K562 (cell line): ENCODE measurements at regions not wholly inside any gene's neighbourhood (a gene's known extent, or its start where the extent isn't known, plus 50 kb on each side); places are given as distances from the start of the nearest gene placed in this dataset.

Source experiments
- ATAC-seq: fragments of 200-7000 bp; cut with Tn5 transposase; 3 replicates; pipeline ENCODE4 v1.9.1; 2020; ENCODE audit warnings: moderate library complexity
- BruUV-seq: library from RNA; stranded (reverse); fragments of 400-500 nt; replicated peaks from 2 replicates; lab custom pipeline; 2021; lab: Mats Ljungman, UMichigan
- CTCF ChIA-PET: fragments of 300-600 bp; formaldehyde crosslinking; extraction: SDS; loops from one replicate; lab custom pipeline; 2021; ENCODE audit warnings: low intra/inter-chr PET ratio; lab: Yijun Ruan, JAX
- POLR2A ChIA-PET: fragments of 300-600, 350-650 bp; sonication (Branson Sonifier 250); formaldehyde crosslinking; extraction: SDS; loops from one replicate; lab custom pipeline; 2021; ENCODE audit warnings: antibody characterized with exemption, inconsistent platforms; lab: Yijun Ruan, JAX
- DNase-seq, 4 experiments: peaks; one replicate each; pipeline versions ENCODE4 v3.0.0 to v3.0.0-alpha.2; 2011 to 2018; ENCODE audit warnings: low spot score in 3 of 4, mixed read lengths in 3 of 4; ENCODE audit errors: extremely low read depth in 1 of 4
- FAIRE-seq: peaks from 2 replicates; lab custom pipeline; 2011; peaks lifted over from hg19 to GRCh38; lab: Jason Lieb, UNC
- H2AFZ ChIP-seq: 2 replicates; pipeline ENCODE4 v1.6.0; 2011; ENCODE audit warnings: low read depth, low read length, control low read depth, inconsistent platforms
- H3K27ac ChIP-seq: fragments of 200-600 bp; 3 replicates; pipeline ENCODE4 v1.8.0; 2011; ENCODE audit warnings: low read depth, mild to moderate bottlenecking, control low read depth, inconsistent platforms, low read length, moderate library complexity, mixed read lengths; ENCODE audit errors: extremely low read depth
- H3K27me3 ChIP-seq, 2 experiments: fragments of 300-600 bp in 1 of 2; 2 replicates in 1 of 2; 3 replicates in 1 of 2; pipeline versions ENCODE4 v1.6.0 to v1.8.0; 2011; ENCODE audit warnings: inconsistent platforms in 2 of 2, low read length in 2 of 2, mild to moderate bottlenecking in 1 of 2, mixed read lengths in 1 of 2, moderate library complexity in 1 of 2; ENCODE audit not compliant: control insufficient read depth in 2 of 2, insufficient read depth in 2 of 2
- H3K36me3 ChIP-seq: fragments of 300-600 bp; 3 replicates; pipeline ENCODE4 v1.8.0; 2011; ENCODE audit warnings: mild to moderate bottlenecking, low read length, inconsistent platforms; ENCODE audit not compliant: control insufficient read depth, insufficient read depth
- H3K4me1 ChIP-seq, 2 experiments: fragments of 200-600 bp in 1 of 2; replicated peaks in 1 of 2; 2 replicates in 1 of 2; 3 replicates in 1 of 2; pipeline versions ENCODE4 v1.5.1 to v1.8.0; 2011; ENCODE audit warnings: inconsistent platforms in 2 of 2, low read length in 2 of 2, mild to moderate bottlenecking in 1 of 2, mixed read lengths in 1 of 2, moderate library complexity in 1 of 2; ENCODE audit not compliant: control insufficient read depth in 2 of 2, insufficient read depth in 2 of 2
- H3K4me2 ChIP-seq: 2 replicates; pipeline ENCODE4 v1.6.1; 2011; ENCODE audit warnings: low read length, control low read depth, inconsistent platforms, mixed read lengths; ENCODE audit not compliant: insufficient read depth
- H3K4me3 ChIP-seq: fragments of 200-600 bp; sonication (generic), shearing (Covaris generic); 2 replicates; pipeline ENCODE4 v1.5.1; 2016; ENCODE audit warnings: control low read depth, inconsistent platforms
- H3K79me2 ChIP-seq: fragments of 200-600 bp; 3 replicates; pipeline ENCODE4 v1.8.0; 2011; ENCODE audit warnings: low read length, inconsistent platforms; ENCODE audit not compliant: control insufficient read depth, insufficient read depth
- H3K9ac ChIP-seq, 2 experiments: 2 replicates each; pipeline versions ENCODE4 v1.6.0 to v1.6.1; 2011; ENCODE audit warnings: low read depth in 2 of 2, low read length in 2 of 2, control low read depth in 1 of 2, inconsistent platforms in 1 of 2, mild to moderate bottlenecking in 1 of 2, mixed read lengths in 1 of 2; ENCODE audit not compliant: insufficient read depth in 1 of 2
- H3K9me1 ChIP-seq: one replicate; pipeline ENCODE4 v1.6.0; 2011; ENCODE audit warnings: inconsistent platforms, mild to moderate bottlenecking, low read length, moderate library complexity; ENCODE audit not compliant: control insufficient read depth, insufficient read depth
- H3K9me3 ChIP-seq: replicated peaks from 2 replicates; pipeline ENCODE4 v1.5.1; 2011; ENCODE audit warnings: low read depth, low read length, inconsistent platforms; ENCODE audit not compliant: control insufficient read depth, insufficient read depth
- H4K20me1 ChIP-seq: replicated peaks from 2 replicates; pipeline ENCODE4 v1.6.1; 2011; ENCODE audit warnings: low read length, inconsistent platforms, mixed read lengths; ENCODE audit not compliant: control insufficient read depth, insufficient read depth
- ATF7 ChIP-seq: fragments of 450-650 bp; IDR thresholded peaks from 2 replicates; pipeline ENCODE4 v1.7.1; 2014; ENCODE audit warnings: mild to moderate bottlenecking, moderate library complexity
- E2F3 ChIP-seq: fragments of 250-450 bp; sonication (Bioruptor Pico); IDR thresholded peaks from 2 replicates; pipeline ENCODE4 v1.4.0; 2020; ENCODE audit warnings: mild to moderate bottlenecking
- HNRNPL ChIP-seq: fragments of 200-400 bp; formaldehyde crosslinking; IDR thresholded peaks from 2 replicates; pipeline ENCODE4 v1.6.1; 2017; ENCODE audit warnings: low read depth, mild to moderate bottlenecking, low read length
- L3MBTL2 ChIP-seq: fragments of 450-650 bp; IDR thresholded peaks from 2 replicates; pipeline ENCODE4 v1.6.1; 2016; ENCODE audit warnings: mild to moderate bottlenecking, moderate library complexity
- NONO ChIP-seq, 2 experiments: fragments of 200-400 bp in 1 of 2; fragments of 450-650 bp in 1 of 2; formaldehyde crosslinking in 1 of 2; IDR thresholded peaks; 2 replicates each; pipeline ENCODE4 v1.6.1; 2017; ENCODE audit warnings: low read depth in 2 of 2, mild to moderate bottlenecking in 2 of 2, moderate library complexity in 2 of 2, low read length in 1 of 2
- RBM14 ChIP-seq: fragments of 200-400 bp; formaldehyde crosslinking; IDR thresholded peaks from 2 replicates; pipeline ENCODE4 v1.6.1; 2018; ENCODE audit warnings: low read depth, mild to moderate bottlenecking, low read length, moderate library complexity, borderline replicate concordance; ENCODE audit not compliant: insufficient read depth
- SNIP1 ChIP-seq: fragments of 450-650 bp; IDR thresholded peaks from 2 replicates; pipeline ENCODE4 v1.7.1; 2017; ENCODE audit warnings: low read depth, mild to moderate bottlenecking
- SP1 ChIP-seq: sonication (generic); formaldehyde crosslinking; IDR thresholded peaks from 2 replicates; pipeline ENCODE4 v1.8.1; 2022; ENCODE audit warnings: mild to moderate bottlenecking, missing genetic modification reagents
- TEAD4 ChIP-seq, 2 experiments: sonication (generic) in 1 of 2; formaldehyde crosslinking in 1 of 2; IDR thresholded peaks; 2 replicates each; pipeline versions ENCODE4 v1.6.1 to v1.8.0; 2012 to 2022; ENCODE audit warnings: borderline replicate concordance in 1 of 2, inconsistent platforms in 1 of 2, low read length in 1 of 2, mild to moderate bottlenecking in 1 of 2, missing genetic modification reagents in 1 of 2
- TFAM ChIP-seq: fragments of 250-450 bp; sonication (Bioruptor Pico); conservative IDR thresholded peaks from 2 replicates; pipeline ENCODE4 v1.5.0; 2021; ENCODE audit warnings: mild to moderate bottlenecking, moderate library complexity
- ZNF583 ChIP-seq: fragments of 250-450 bp; sonication (Bioruptor Pico); IDR thresholded peaks from 2 replicates; pipeline ENCODE4 v1.4.0; 2020
- ZNF699 ChIP-seq: fragments of 250-450 bp; sonication (Bioruptor Pico); IDR thresholded peaks from 2 replicates; pipeline ENCODE4 v1.8.0; 2021; ENCODE audit warnings: mild to moderate bottlenecking, moderate library complexity; ENCODE audit not compliant: insufficient replicate concordance
- WGBS: fragments of 100-300 bp; shearing (Covaris generic); methylation state at CpG from one replicate; pipeline ENCODE4 v1.1.6; 2016; ENCODE audit warnings: low coverage, mixed read lengths; ENCODE audit not compliant: insufficient coverage; ENCODE audit errors: missing lambda C conversion rate; 5-methylcytosine and 5-hydroxymethylcytosine counted together
- in situ Hi-C: fragments of 300-500 bp; cut with MboI; formaldehyde crosslinking; loops from 4 replicates; pipeline ENCODE4 v1.15.0; 2018; ENCODE audit warnings: inconsistent platforms, mixed read lengths
- intact Hi-C: fragments of 100-400 bp; cut with micrococcal nuclease; formaldehyde crosslinking; loops from 2 replicates; pipeline ENCODE4 v1.14.2; 2022
- TF ChIP-seq, protein P1 (sequence below): fragments of 250-450 bp; sonication (Bioruptor Pico); IDR thresholded peaks from 2 replicates; pipeline ENCODE4 v1.5.0; 2020; ENCODE audit warnings: mild to moderate bottlenecking, borderline replicate concordance
- TF ChIP-seq, protein P2 (sequence below): sonication (generic); formaldehyde crosslinking; IDR thresholded peaks from 2 replicates; pipeline ENCODE4 v1.8.0; 2022; ENCODE audit warnings: missing genetic modification reagents, mild to moderate bottlenecking, moderate library complexity, borderline replicate concordance
- TF ChIP-seq, protein P3 (sequence below): sonication (generic); formaldehyde crosslinking; IDR thresholded peaks from 2 replicates; pipeline ENCODE4 v1.5.0; 2020; ENCODE audit warnings: missing genetic modification reagents
- TF ChIP-seq, protein P4 (sequence below): fragments of 450-650 bp; IDR thresholded peaks from 2 replicates; pipeline ENCODE4 v1.6.1; 2016; ENCODE audit warnings: low read depth, mild to moderate bottlenecking, moderate library complexity
- TF ChIP-seq, protein P5 (sequence below): fragments of 250-450 bp; sonication (Bioruptor Pico); IDR thresholded peaks from 2 replicates; pipeline ENCODE4 v1.8.0; 2021; ENCODE audit warnings: mild to moderate bottlenecking, moderate library complexity

DNA sequence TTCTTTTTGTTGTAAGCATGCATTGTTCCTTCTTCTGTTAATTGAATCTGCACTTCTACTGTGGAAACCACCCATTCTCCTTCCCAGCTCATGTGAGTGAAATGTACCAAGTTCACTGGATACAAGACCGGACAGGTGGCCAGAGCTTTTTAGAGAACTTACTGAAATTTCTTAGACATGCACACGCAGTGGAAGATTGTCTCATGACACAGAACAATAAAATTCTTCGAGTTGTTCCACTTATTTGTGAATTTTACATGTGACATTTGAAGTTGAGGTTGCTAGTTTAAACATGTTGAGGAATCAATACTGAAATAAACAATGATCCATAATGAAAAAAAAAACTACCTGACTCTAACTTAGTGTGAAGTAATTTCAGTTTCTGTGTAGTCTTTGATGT is 568.0 kb downstream of the TECRL start:
- CTCF ChIA-PET, result no interaction called here
- ATAC-seq (no peak), DNase-seq (no peak), FAIRE-seq (no peak)
- H3K79me2 ChIP-seq, result no peaks in the 10 kb centered on the region
- no peaks in the 10 kb centered on the region for H3K4me1 ChIP-seq
- WGBS, result 0% methylated on average over 2 of the region's 3 CpGs
- intact Hi-C loops, result no loop called here
- POLR2A ChIA-PET, result no interaction called here
- no peaks in the 10 kb centered on the region for H3K36me3 ChIP-seq
- no peaks in the 10 kb centered on the region for H4K20me1 ChIP-seq
- no TSS peak for BruUV-seq
- H3K27me3 ChIP-seq, result no peaks in the 10 kb centered on the region
- H3K9ac ChIP-seq, result no peak overlapping the region
- H3K27ac ChIP-seq, result no peak overlapping the region
- H3K4me2 ChIP-seq, result no peak overlapping the region
- H3K9me1 ChIP-seq, result no peaks in the 10 kb centered on the region
- no peak overlapping the region for H3K4me3 ChIP-seq
- in situ Hi-C loops, result no loop called here
- H2AFZ ChIP-seq, result no peak overlapping the region
- H3K9me3 ChIP-seq, result no peaks in the 10 kb centered on the region
- TF ChIP-seq RBM14, result no peak
- no peak for TF ChIP-seq NONO (IDR thresholded peaks at IDR 0.05; ENCODE audit: low read depth in 2 of 2, low read length in 1 of 2)
- TF ChIP-seq SNIP1, result no peak
- TF ChIP-seq, protein P1, sequence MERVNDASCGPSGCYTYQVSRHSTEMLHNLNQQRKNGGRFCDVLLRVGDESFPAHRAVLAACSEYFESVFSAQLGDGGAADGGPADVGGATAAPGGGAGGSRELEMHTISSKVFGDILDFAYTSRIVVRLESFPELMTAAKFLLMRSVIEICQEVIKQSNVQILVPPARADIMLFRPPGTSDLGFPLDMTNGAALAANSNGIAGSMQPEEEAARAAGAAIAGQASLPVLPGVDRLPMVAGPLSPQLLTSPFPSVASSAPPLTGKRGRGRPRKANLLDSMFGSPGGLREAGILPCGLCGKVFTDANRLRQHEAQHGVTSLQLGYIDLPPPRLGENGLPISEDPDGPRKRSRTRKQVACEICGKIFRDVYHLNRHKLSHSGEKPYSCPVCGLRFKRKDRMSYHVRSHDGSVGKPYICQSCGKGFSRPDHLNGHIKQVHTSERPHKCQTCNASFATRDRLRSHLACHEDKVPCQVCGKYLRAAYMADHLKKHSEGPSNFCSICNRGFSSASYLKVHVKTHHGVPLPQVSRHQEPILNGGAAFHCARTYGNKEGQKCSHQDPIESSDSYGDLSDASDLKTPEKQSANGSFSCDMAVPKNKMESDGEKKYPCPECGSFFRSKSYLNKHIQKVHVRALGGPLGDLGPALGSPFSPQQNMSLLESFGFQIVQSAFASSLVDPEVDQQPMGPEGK, result no peak
- no peak for TF ChIP-seq TEAD4 (IDR thresholded peaks at IDR 0.05; ENCODE audit: low read length)
- no peak for TF ChIP-seq TEAD4 (CRISPR knock-in tag; IDR thresholded peaks at IDR 0.05; ENCODE audit: borderline replicate concordance)
- TF ChIP-seq L3MBTL2, result no peak
- TF ChIP-seq SP1 (CRISPR knock-in tag), result no peak
- TF ChIP-seq ATF7, result no peak
- TF ChIP-seq, protein P2, sequence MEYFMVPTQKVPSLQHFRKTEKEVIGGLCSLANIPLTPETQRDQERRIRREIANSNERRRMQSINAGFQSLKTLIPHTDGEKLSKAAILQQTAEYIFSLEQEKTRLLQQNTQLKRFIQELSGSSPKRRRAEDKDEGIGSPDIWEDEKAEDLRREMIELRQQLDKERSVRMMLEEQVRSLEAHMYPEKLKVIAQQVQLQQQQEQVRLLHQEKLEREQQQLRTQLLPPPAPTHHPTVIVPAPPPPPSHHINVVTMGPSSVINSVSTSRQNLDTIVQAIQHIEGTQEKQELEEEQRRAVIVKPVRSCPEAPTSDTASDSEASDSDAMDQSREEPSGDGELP (CRISPR knock-in tag), result no peak
- no peak for TF ChIP-seq E2F3 (CRISPR knock-in tag)
- TF ChIP-seq, protein P3, sequence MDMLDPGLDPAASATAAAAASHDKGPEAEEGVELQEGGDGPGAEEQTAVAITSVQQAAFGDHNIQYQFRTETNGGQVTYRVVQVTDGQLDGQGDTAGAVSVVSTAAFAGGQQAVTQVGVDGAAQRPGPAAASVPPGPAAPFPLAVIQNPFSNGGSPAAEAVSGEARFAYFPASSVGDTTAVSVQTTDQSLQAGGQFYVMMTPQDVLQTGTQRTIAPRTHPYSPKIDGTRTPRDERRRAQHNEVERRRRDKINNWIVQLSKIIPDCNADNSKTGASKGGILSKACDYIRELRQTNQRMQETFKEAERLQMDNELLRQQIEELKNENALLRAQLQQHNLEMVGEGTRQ (CRISPR knock-in tag), result no peak
- TF ChIP-seq, protein P4, sequence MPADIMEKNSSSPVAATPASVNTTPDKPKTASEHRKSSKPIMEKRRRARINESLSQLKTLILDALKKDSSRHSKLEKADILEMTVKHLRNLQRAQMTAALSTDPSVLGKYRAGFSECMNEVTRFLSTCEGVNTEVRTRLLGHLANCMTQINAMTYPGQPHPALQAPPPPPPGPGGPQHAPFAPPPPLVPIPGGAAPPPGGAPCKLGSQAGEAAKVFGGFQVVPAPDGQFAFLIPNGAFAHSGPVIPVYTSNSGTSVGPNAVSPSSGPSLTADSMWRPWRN, result no peak
- no peak for TF ChIP-seq ZNF583 (CRISPR knock-in tag)
- TF ChIP-seq ZNF699 (CRISPR knock-in tag), result no peak
- no peak for TF ChIP-seq TFAM (CRISPR knock-in tag)
- no peak for TF ChIP-seq HNRNPL
- TF ChIP-seq, protein P5, sequence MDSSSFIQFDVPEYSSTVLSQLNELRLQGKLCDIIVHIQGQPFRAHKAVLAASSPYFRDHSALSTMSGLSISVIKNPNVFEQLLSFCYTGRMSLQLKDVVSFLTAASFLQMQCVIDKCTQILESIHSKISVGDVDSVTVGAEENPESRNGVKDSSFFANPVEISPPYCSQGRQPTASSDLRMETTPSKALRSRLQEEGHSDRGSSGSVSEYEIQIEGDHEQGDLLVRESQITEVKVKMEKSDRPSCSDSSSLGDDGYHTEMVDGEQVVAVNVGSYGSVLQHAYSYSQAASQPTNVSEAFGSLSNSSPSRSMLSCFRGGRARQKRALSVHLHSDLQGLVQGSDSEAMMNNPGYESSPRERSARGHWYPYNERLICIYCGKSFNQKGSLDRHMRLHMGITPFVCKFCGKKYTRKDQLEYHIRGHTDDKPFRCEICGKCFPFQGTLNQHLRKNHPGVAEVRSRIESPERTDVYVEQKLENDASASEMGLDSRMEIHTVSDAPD (CRISPR knock-in tag), result no peak
